Stimulated activated CD4-positive, alpha-beta T cell treated with anti-CD3 and anti-CD28 coated beads, Interleukin-4, amount 100 ng/mL, for 24 hours (primary cell): ENCODE measurements at regions not wholly inside any gene's neighbourhood (a gene's known extent, or its start where the extent isn't known, plus 50 kb on each side); places are given as distances from the start of the nearest gene placed in this dataset.
"Not testable (repeated sequence)": the region's sequence is repeated elsewhere in the genome, so short reads cannot be mapped to it uniquely, and the experiment has no call there.

ENCODE experiments used
- DNase-seq: peaks from one replicate; pipeline ENCODE4 v3.0.0-alpha.2; 2020

- DNase-seq = no peak
Observed at GRCh38 chr20:59466107-59466815, 138.1 kb upstream of the PHACTR3 start.

DNA sequence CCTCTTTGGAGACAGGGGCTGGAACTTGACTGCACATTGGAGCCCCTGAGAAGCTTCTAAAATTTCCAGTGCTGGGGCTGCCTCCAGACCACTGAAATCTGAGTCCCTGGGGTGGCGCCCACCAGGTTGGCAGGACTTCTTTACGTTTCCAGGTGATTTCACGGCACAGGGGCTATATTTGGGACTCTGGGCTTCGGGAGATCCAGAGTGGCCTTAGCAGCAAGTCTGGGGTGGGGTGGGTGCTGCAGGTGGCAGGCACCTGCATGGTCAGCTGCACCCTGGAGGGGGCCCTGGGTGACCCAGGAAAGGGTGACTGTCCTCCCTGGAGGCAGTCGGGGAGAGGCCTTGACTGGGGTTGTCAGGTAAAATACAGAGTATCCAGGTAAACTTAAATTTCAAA, 135.5 kb upstream of the PHACTR3 start:
- no peak for DNase-seq

DNA sequence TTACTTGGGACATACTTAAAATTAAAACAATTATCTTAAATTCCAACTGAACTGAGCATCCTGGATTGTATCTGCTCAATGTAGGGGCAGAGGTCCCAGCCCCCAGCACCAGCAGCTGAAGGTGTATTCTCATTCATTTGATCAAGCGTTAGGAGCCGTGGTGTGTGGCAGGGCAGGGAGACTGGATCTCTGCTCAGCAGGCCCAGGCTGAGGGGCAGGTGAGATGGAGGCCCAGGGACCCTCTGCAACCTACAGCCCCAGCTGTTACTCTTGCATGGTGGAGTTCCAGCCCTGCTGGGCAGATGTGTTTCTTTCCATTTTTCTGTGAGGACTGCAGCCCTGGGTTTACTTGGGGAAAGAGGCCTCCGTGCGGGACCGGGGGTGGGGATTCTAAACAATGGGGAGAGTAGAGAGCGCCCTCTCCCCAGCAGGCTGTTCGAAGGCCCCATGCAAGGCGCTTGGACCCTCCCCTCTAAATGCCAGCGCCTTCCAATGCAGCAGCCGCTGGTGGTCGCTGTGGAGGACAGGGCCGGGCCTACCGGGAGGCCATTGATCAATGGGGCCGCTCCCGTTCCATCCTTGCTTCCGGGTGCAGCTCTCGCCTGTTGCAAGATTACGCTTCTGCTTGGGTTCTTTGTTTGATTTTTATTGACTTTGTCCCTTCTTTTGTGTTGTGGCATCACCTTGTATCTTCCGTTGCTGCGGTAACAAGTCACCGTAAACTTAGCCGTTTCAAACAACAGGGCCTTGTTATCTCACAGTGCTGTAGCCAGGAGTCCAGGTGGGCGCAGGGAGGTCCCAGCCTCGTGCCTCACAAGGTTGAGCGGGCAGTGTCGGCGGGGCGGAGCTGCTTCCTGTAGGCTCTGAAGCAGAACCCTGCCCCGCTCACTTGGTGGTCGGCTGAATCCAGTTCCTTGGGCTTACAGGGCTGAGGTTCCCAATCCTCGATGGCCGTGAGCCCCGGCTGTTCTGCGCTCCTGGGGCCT, 134.8 kb upstream of the PHACTR3 start:
- DNase-seq = no peak

DNA sequence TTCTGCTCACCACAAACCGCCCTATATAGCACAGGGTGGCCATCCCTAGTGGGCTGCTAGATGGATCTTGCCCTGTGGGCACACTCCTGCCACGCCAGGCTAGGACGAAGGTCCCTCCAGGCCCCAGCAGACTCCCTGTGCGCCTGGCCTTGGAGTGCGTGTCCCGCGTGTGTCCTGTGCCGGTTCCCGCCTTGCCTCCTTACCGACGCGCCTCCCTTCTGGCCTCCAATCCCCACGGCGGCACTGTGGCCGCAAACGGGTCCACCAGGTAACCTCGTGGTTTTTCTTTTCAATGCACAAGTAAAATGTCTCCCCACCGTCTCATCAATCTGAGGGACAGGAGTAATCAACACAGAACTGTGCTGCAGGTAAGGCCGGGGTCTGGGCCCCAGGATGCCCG, 133.8 kb upstream of the PHACTR3 start:
- no peak for DNase-seq

DNA sequence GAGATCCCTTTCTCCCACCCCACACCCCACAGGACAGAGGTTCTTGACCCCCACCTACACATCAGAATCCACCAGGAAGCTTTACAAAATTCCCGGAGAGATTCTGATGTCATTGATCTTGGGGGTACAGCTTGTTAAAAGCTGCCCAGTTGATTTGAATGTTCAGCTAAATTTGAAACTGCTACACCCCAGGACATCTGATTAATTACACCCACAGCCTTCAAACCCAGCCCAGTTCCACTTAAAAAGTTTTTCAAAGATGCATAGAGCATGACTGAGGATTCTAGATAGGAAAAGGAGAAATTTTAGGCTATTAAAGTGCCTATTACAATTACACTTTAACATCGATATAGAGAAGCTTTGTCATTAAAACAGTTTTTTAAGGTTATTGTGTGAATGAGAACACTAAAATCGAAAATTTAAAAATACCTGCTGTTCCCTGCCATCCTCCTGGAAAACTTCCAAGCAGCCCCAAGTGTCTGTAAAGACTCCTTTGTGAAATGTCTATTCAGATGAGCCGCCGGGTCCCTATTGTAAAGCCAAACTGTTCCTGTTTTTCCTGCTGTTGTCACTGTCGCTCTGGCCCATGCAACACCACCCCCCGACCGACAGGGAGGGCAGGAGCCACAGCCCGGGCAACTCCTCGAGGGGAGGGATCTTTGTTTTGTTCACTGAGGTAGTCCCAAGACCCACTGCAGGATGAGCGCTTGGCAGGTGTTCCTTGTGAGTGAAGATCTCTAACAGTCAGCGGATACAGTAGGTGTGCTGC, 132.5 kb upstream of the PHACTR3 start:
- no peak for DNase-seq

DNA sequence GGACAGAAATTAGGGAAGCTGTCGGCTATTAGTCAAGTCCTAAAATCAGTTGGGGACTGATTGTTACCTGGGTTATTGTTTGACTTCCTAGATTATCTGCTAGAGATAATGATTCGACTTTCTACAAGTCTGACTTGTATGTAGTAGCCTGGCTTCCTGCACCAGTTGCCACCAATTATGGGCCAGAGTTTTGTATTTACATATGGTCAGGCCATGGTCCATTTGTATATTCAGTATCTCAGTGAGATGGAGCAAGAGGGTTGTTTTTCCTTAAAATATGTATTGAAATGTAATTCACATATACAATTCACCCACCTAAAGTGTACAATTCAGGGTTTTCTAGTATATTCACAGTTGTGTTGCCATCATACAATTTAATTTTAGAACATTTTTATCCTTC, 130.6 kb upstream of the PHACTR3 start:
- DNase-seq = no peak

GRCh38 chr20:59481067-59481466, 123.3 kb upstream of the PHACTR3 start:
- no peak for DNase-seq

GRCh38 chr20:59481477-59482018, 122.8 kb upstream of the PHACTR3 start:
- DNase-seq = no peak

DNA sequence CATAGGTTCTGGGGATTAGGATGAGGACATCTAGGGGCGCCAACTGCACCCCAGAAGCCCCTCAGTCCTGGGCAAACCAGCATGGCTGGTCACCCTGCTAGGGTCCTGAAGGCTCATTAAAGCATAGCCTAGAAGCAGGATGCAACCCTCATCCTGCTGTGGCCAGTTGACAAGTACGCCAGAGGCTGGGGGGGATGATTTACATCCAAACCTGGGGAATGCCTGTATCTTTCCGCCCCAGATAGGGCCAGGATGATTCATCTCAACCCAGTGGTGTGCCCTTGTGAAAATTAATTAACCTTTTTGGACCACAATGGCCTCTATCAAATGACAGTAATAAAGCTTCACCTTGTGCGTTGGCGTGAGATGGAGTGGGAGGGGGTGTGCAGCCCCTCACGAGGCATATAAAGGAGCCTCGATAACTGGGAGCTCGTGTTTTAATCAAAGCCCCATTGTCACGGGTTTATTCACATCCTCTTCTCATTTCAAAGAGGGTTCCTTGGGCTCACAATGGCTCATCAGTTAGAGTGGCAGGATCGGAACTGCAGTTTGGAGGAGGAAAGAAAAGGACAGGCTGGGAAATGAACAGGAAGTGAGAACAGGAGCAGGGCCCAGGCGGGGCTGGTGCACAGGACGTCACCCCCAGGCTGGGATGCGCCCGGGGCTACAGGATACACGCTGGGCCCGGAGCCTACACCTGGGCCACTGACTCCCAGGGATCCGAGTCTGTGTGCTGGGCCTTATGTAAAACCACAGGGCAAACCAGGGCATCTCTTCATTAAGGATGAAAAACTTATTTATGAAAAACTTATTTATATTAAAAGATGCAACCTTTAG, 121.8 kb upstream of the PHACTR3 start:
- DNase-seq = no peak

DNA sequence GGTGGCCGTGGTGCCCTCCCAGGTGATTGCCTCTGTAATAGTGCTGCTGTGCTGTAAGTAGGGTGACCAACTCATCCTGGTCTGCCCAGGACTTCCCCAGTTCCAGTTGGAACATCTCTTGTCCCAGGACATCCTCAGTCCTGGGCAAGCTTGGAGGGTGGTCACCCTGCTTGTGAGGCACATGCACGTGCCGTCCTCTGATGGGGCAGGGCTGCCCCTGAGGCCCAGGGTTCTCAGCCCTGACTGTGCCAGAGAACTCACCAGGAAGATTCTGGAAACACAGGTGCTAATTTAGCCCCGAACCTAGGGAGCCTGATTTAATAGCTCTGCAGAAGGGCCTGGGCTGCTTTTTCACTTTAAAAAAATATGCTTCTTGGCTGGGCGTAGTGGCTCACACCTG, 120.9 kb upstream of the PHACTR3 start:
- no peak for DNase-seq

DNA sequence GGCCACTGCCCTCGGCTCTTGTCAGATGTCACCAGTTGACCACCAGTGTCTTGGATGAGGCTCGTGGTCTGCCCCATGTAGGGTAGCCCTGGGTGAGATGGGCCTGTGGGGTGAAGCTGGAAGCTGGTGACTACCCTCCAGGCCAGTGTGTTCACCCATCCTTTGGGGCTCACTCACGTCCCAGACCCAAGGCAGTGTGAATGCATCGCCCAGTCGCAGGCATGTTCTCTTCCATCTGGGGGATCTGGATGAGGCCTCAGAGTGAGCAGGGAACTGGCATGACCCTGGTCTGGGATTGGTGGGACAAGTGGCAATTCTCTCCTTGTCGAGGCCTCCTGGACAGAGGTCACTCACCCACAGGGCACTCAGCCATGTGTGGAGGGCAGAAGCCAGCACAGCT, 120.1 kb upstream of the PHACTR3 start:
- no peak for DNase-seq

DNA sequence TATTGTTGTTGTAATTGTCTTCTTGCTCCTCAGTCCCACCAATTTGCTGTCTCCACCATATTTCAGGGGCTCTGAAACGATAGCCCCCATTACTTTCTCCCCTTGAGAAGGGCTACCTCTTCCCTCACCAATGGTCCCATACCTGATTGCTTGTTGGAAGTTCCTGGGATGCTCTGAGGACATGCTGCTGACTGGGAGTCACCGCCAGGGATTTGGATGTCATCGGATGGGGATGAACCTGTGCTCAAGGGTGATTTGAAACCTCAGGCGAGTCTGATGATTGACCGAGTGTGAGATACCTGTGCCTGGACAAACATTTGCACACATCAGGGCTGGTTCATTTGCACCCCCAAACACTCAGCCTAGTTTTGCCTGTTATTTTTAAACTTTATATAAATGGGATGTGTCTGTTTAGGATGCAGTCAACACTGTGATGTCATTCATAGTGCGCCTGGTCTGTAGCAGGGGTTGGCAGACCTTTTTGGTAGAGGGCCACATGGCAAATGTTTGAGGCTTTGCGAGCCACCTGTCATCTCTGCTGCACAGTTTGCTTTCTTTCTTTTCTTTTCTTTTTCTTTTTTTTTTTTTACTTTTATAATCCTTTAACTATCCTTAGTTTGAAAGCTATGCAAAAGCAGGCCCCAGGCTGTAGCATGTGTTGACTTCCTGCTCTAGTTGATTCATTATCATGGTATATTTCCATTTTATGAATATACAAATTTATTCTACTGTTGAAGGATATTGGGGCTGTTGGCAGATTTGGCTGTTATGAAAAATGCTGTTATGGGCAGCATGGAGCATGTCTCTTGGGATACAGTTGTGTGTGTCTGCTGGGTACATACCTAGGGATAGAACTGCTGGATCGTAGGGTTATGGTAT, 118.5 kb upstream of the PHACTR3 start:
- no peak for DNase-seq

DNA sequence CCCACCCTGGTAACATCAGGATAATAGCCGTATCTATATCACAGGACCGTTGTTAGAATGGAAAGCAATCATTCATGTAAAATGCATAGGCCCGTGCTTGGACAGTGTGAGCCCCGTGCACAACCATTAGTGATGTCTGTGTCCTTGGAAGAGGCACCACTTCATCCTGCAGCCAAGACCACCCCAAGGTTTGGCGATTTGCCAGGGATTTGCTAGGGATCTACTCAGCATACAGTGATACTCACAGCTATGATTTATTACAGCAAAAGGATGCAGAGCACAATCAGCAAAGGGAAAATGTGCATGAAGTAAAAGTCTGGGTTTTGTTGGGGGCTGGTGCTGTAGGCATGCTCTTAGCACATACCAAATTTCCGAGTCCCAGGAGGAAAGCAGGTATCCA, 115.9 kb upstream of the PHACTR3 start:
- DNase-seq = not testable (repeated sequence)

- not testable (repeated sequence) for DNase-seq
Observed at GRCh38 chr20:59490196-59491004, 113.9 kb upstream of the PHACTR3 start.

DNA sequence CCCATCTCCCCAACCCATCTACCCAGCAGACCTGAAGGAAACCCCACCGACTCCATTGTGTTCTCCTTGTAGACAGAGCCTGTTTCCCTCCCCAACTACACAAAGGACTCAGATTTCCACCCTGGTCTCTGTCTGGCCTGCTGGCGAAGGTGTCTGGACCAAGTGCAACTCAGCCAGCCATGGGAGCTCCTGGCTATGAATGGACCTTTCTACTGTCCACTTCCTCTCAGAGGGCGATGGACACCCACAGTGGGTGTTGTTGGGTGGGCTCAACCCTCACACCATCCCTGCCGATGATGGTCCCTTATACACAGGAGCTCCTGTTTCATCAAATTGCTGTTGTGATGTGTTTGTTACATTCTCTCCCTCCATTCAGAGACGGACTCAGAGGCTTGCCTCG, 112.5 kb upstream of the PHACTR3 start:
- no peak for DNase-seq

DNA sequence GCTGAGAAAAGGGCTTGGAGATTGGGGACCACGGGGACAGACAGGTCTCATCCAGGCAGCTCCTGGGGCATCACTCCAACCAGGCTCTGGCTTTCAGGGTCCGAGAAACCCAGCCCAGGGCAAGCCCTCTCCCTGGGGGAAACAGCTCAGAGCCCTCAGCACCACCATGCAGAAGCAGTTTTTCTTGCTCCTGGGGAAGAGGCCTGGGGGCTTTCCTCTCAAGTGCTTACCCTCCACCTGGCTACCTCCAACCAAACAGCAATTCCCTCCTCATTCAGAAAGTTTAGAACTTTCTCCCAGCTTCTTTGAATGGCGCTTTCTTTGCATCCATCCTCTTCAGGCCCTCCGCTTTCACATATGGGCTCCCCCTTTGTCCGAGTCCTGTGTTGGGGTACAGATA, 110.4 kb upstream of the PHACTR3 start:
- DNase-seq = no peak

- no peak for DNase-seq
Observed at GRCh38 chr20:59495166-59495565, 109.2 kb upstream of the PHACTR3 start.

GRCh38 chr20:59495894-59496510, 108.3 kb upstream of the PHACTR3 start:
- peak; percentile 67 for DNase-seq

DNA sequence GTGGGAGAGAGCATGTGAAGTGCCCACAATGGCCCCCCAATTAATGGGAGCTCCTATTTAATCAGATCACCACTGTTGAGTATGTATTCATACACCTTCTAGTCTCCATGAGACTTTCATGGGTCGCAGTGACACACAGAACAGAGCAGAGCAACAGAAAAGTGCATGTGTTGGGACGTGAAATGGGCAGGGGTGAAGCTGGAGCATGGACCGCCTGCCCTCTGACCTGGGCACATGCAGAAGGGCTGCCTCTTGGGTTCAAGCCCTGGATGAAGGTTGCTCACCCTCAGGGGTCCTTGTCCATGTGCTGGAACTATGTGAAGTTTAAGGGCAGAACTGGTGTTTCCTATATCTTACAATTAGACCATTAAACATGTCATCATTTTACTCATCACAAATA, 106.0 kb upstream of the PHACTR3 start:
- DNase-seq = no peak

DNA sequence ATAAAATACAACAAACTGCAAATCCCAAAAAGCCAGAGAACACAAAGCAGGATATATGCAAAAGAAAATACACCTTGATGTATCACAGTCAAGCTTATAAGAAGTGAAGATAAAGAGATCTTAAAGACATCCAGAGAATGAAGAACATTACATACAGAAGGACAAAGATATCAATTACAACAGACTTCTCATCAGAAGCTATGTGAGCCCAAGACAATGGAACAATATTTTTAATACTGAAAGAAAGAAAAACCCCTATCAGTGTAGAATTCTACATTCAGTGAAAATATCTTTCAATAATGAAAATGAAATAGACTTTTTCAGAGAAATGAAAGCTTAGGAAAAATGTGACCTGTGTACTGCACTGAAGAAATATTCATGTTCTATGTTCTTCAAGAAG, 104.5 kb upstream of the PHACTR3 start:
- no peak for DNase-seq
